Retina (tissue), 1 donor: ENCODE measurements at regions not wholly inside any gene's neighbourhood (a gene's known extent, or its start where the extent isn't known, plus 50 kb on each side); places are given as distances from the start of the nearest gene placed in this dataset.
"Not testable (repeated sequence)": the region's sequence is repeated elsewhere in the genome, so short reads cannot be mapped to it uniquely, and the experiment has no call there.

Source experiments
- DNase-seq: peaks from one replicate; pipeline ENCODE4 v3.0.0-alpha.2; 2016

- no peak for DNase-seq
These were observed 1287.4 kb upstream of the B3GALT2 start for GRCh38 chr1:194473766-194474165.

GRCh38 chr1:194469282-194469681 lies 1282.9 kb upstream of the B3GALT2 start:
- no peak for DNase-seq

- no peak for DNase-seq
These were observed 1280.3 kb upstream of the B3GALT2 start for GRCh38 chr1:194466706-194467105.

- no peak for DNase-seq
These were observed 1261.2 kb upstream of the B3GALT2 start for GRCh38 chr1:194447636-194448035.

- DNase-seq = no peak
These were observed 1258.8 kb upstream of the B3GALT2 start for GRCh38 chr1:194445244-194445643.

- DNase-seq = no peak
These were observed 1256.6 kb upstream of the B3GALT2 start for GRCh38 chr1:194442901-194443575.

DNA sequence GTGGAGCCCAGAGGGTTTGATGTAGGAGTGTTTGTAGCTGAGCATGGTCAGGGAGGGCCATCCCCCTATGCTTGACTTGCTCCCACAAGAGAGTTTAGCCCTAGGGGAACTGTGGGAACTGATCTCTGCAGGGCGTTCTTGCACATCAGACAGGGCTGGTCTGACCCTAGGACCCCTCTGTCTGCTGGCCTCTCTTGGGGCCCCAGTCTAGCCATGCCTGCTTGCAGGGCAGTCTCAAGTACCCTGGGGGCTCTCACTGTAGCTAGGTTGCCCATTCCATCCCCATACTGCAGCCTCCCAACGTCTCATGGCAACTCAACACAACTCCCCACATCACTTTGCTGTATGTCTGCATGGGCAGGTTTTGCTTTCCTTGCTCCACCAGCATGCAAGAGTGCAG lies 1250.7 kb upstream of the B3GALT2 start:
- no peak for DNase-seq

DNA sequence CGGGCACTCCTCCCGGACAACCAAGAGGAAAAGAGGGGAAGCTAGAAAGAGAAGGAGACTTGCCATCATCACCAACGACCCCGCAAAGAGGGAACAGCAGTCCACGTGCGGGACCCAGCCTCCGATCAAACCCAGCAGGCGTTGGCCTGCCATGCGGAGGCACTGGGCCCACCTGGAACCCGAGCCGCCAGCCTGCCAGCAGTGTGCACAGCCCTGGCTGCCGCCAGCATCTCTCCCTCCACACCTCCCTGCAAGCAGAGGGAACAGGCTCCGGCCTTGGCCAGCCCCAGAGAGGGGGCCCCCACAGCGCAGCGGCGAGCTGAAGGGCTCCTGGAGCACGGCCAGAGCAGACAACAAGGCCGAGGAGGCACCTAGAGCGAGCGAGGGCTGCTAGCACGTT lies 1244.7 kb upstream of the B3GALT2 start:
- no peak for DNase-seq

- DNase-seq = no peak
These were observed 1234.3 kb upstream of the B3GALT2 start for GRCh38 chr1:194420706-194421105.

DNA sequence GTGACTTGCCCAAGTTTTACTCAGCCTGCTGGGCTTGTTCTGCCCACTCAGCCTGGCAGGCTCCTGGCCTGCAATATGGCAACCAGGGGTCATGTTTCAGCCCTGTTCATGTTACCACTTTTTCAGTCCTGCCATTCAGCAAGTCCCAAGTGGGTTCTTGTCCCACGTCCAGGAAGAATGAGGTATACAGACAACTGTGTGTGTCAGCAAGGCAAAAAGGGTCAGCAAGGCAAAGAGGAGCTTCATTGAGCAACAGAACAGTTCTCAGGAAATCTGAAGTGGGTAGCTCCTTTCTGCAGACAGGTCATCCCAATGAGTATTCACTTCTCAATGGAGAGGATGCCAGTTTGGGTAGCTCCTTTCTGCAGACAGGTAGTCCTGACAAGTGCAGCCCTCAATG lies 1233.3 kb upstream of the B3GALT2 start:
- DNase-seq = no peak

DNA sequence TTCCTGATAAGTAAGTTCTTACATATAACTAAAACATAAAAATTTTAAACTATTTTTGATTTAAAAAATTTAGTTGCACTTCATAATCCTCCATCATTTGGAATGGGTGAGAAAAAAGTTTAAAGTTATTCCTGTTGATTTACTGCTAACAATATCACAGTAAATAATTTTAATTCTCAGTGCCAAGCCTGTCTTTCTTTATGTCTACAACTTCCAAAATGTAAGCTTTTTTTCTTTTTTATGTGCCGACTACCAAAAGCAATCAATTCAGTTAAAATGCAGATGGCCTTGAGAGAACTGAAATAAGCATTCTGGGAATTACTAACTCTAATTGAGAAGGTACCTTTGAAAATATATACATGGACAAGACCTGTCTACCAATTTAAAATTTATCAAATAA lies 1224.3 kb upstream of the B3GALT2 start:
- DNase-seq = no peak

DNA sequence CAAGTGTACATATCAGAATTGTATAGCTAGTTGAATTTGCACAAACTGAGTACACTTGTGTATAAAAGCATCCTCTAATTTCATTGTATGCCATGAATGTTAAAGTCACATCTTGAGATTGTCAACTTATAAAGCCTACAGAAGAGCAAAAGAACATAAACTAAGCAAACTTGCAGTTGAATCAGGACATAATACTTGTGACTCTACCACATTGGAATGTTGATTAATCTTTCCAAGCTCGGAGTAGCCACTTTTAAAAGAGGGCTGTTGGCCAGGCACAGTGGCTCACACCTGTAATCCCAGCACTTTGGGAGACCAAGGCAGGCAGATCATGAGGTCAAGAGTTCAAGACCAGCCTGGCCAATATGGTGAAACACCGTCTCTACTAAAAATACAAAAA lies 1220.8 kb upstream of the B3GALT2 start:
- DNase-seq = not testable (repeated sequence)

GRCh38 chr1:194394676-194395075 lies 1208.3 kb upstream of the B3GALT2 start:
- DNase-seq = no peak

DNA sequence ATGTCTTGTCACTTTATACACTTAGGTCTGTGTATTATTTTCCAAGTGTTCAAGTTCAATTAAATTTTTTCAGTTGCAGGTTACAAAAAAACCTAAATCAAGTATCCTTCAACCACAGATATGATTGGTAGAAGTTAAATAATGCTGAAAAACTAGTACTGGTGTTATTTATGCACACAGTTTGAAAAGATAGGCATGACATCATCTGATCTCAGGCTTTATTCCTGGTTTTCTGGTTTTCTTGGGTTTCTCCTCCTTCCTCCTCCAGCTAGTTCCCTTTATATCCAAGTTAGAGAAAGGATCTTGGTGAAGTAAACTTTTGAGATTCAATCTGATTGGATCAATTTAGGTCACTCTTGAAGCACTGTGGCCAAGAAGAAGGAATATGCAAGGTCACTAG lies 1201.1 kb upstream of the B3GALT2 start:
- DNase-seq = no peak

GRCh38 chr1:194378517-194378916 lies 1192.1 kb upstream of the B3GALT2 start:
- DNase-seq = no peak

- no peak for DNase-seq
These were observed 1188.2 kb upstream of the B3GALT2 start for GRCh38 chr1:194374649-194375048.

- DNase-seq = no peak
These were observed 1185.9 kb upstream of the B3GALT2 start for GRCh38 chr1:194372266-194372665.

GRCh38 chr1:194369622-194370021 lies 1183.2 kb upstream of the B3GALT2 start:
- DNase-seq = no peak

DNA sequence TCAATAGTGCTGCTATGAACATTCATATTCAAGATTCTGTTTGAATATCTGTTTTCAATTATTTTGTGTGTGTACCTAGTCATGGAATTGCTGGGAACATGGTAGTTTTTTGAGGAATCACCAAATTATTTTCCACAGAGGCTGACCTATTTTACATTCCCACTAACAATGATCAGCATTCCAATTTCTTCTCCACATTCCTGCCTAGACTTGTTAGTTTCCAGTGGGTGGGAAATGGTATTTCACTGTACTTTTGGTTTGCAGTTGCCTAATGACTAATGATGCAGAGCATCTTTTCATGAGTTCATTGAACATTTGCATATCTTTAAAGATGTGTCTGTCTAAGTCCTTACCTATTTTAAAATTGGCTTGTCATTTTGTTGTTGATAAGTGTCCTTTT lies 1182.6 kb upstream of the B3GALT2 start:
- DNase-seq = no peak

DNA sequence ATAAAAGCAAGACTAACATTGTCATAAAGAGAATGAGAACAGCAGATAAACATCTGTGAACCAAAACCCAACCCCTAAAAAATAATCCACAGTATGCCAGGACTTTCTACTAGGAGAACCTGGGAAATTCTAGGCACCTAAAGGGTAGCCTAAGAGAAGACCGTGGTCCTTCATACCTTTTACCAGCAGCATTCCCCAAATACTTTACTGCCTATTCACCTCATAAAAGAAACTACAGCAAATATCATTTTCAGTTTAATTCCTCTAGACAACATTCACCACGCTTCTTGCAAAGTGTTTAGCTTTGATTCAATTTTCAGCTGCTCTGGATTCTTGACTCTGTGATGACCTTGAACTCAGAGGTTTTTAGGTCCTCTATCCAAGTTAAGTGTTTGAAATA lies 1180.7 kb upstream of the B3GALT2 start:
- DNase-seq = no peak

GRCh38 chr1:194366705-194367104 lies 1180.3 kb upstream of the B3GALT2 start:
- no peak for DNase-seq

- DNase-seq = no peak
These were observed 1175.9 kb upstream of the B3GALT2 start for GRCh38 chr1:194362327-194362726.

GRCh38 chr1:194361374-194362131 lies 1175.1 kb upstream of the B3GALT2 start:
- no peak for DNase-seq

DNA sequence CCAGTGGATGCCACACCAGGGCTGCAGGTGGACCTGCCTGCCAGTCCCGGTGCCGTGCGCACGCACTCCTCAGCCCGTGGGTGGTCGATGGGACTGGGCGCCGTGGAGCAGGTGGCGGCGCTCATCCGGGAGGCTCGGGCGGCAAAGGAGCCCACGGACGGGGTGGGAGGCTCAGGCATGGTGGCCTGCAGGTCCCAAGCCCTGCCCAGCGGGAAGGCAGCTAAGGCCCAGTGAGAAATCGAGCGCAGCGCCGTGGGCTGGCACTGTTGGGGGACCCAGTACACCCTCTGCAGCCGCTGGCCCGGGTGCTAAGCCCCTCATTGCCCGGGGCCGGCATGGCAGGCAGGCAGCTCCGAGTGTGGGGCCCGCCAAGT lies 1171.8 kb upstream of the B3GALT2 start:
- no peak for DNase-seq
